GM18909 (cell line): ENCODE measurements at regions not wholly inside any gene's neighbourhood (a gene's known extent, or its start where the extent isn't known, plus 50 kb on each side); places are given as distances from the start of the nearest gene placed in this dataset.

ENCODE experiments used
- ATAC-seq: cut with Tn5 transposase; IDR thresholded peaks from one replicate; pipeline ENCODE4 v1.9.1; 2021; ENCODE audit warnings: mild to moderate bottlenecking; ENCODE audit not compliant: unreplicated experiment, poor library complexity

- ATAC-seq = no peak
These were observed 180.2 kb upstream of the ROBO1 start for GRCh38 chr3:79947957-79948356.

- ATAC-seq = no peak
These were observed 179.7 kb upstream of the ROBO1 start for GRCh38 chr3:79947469-79947868.

GRCh38 chr3:79937567-79937966, 169.8 kb upstream of the ROBO1 start:
- no peak for ATAC-seq

- no peak for ATAC-seq
These were observed 162.4 kb upstream of the ROBO1 start for GRCh38 chr3:79930196-79930595.

- ATAC-seq = no peak
These were observed 161.1 kb upstream of the ROBO1 start for GRCh38 chr3:79928687-79929408.

GRCh38 chr3:79926522-79926921, 158.7 kb upstream of the ROBO1 start:
- no peak for ATAC-seq

GRCh38 chr3:79922633-79923032, 154.8 kb upstream of the ROBO1 start:
- ATAC-seq = no peak

GRCh38 chr3:79917561-79917960, 149.8 kb upstream of the ROBO1 start:
- no peak for ATAC-seq

GRCh38 chr3:79910337-79910736, 142.5 kb upstream of the ROBO1 start:
- no peak for ATAC-seq

- ATAC-seq = no peak
These were observed 138.3 kb upstream of the ROBO1 start for GRCh38 chr3:79906106-79906505.

GRCh38 chr3:79902151-79902550, 134.4 kb upstream of the ROBO1 start:
- ATAC-seq = no peak

- no peak for ATAC-seq
These were observed 131.1 kb upstream of the ROBO1 start for GRCh38 chr3:79898907-79899306.

GRCh38 chr3:79896086-79896485, 128.3 kb upstream of the ROBO1 start:
- ATAC-seq = no peak

- no peak for ATAC-seq
These were observed 119.4 kb upstream of the ROBO1 start for GRCh38 chr3:79887213-79887612.

- no peak for ATAC-seq
These were observed 118.4 kb upstream of the ROBO1 start for GRCh38 chr3:79886204-79886603.

- no peak for ATAC-seq
These were observed 117.6 kb upstream of the ROBO1 start for GRCh38 chr3:79885407-79885806.

GRCh38 chr3:79884354-79884753, 116.6 kb upstream of the ROBO1 start:
- ATAC-seq = no peak

GRCh38 chr3:79881431-79881830, 113.6 kb upstream of the ROBO1 start:
- no peak for ATAC-seq

GRCh38 chr3:79878708-79879107, 110.9 kb upstream of the ROBO1 start:
- no peak for ATAC-seq

GRCh38 chr3:79874646-79875045, 106.8 kb upstream of the ROBO1 start:
- ATAC-seq = no peak

- no peak for ATAC-seq
These were observed 104.7 kb upstream of the ROBO1 start for GRCh38 chr3:79872483-79872882.

- ATAC-seq = no peak
These were observed 103.9 kb upstream of the ROBO1 start for GRCh38 chr3:79871656-79872055.

GRCh38 chr3:79870313-79870620, 102.5 kb upstream of the ROBO1 start:
- no peak for ATAC-seq
